ENCODE measurements at regions not wholly inside any gene's neighbourhood (a gene's known extent, or its start where the extent isn't known, plus 50 kb on each side); places are given as distances from the start of the nearest gene placed in this dataset.

DNA sequence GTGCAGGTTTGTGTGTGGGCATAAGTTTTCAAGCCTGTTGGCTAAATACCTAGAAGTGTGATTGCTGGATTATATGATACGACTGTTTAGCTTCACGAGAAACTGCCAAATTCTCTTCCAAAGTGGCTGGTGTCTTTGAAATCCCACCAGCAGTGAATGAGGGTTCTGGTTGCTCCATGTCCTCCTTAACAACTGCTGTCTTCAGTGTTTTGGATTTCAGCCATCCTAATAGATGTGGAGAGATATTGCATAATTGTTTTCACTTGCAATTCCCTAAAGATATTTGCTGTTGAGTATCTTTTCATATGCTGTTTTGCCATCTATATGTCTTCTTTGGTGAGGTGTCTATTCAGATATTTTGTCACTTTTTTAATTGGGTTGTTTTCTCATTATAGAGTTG is 390.5 kb downstream of the ZNF536 start:
- Histone ChIP-seq H2BK120ac (replicated peaks; ENCODE audit: low read depth, low read length) (no peak overlapping the region), H3K23me2 (ENCODE audit: low read depth, low read length) (no peaks in the 10 kb centered on the region), H4K91ac (replicated peaks; ENCODE audit: insufficient read length, low read length) (no peak overlapping the region), H3K9ac (replicated peaks in 1 of 4; ENCODE audit: extremely low read depth in 1 of 4, low read depth in 3 of 4, low read length in 3 of 4) (no peak overlapping the region), H3K4me1 (replicated peaks in 1 of 4; ENCODE audit: control insufficient read depth in 3 of 4, insufficient read depth in 4 of 4, low read length in 3 of 4) (no peaks in the 10 kb centered on the region), H3K56ac (replicated peaks; ENCODE audit: insufficient read length, low read depth, low read length) (no peak overlapping the region), H3K14ac (ENCODE audit: insufficient read length) (no peak overlapping the region), H3K79me1 (ENCODE audit: low read depth, low read length) (no peaks in the 10 kb centered on the region), H4K5ac (ENCODE audit: insufficient read length, low read depth, low read length) (no peak overlapping the region), H3K4me2 (ENCODE audit: insufficient read depth in 1 of 2, low read depth in 2 of 2, low read length in 2 of 2) (no peak overlapping the region), H3K4ac (replicated peaks; ENCODE audit: insufficient read length, low read depth, low read length) (no peak overlapping the region), H2BK5ac (ENCODE audit: low read depth, low read length) (no peak overlapping the region), H2BK12ac (ENCODE audit: low read depth, low read length) (no peak overlapping the region), H2AFZ (ENCODE audit: low read length) (no peak overlapping the region), H2AK5ac (ENCODE audit: low read depth, low read length) (no peak overlapping the region), H2BK20ac (ENCODE audit: low read length) (no peak overlapping the region), H4K20me1 (replicated peaks in 1 of 2; ENCODE audit: control insufficient read depth in 1 of 2, insufficient read depth in 2 of 2, low read length in 2 of 2) (no peaks in the 10 kb centered on the region), H3K27ac (ENCODE audit: low read depth, low read length) (no peak overlapping the region), H3K79me2 (ENCODE audit: control insufficient read depth in 1 of 2, insufficient read depth in 2 of 2, low read length in 2 of 2) (no peaks in the 10 kb centered on the region), H3K27me3 (replicated peaks in 1 of 4; ENCODE audit: control insufficient read depth in 3 of 4, extremely low read depth in 1 of 4, insufficient read depth in 3 of 4, low read length in 3 of 4) (no peaks in the 10 kb centered on the region), H3K36me3 (ENCODE audit: control insufficient read depth in 2 of 4, insufficient read depth in 4 of 4, low read length in 3 of 4) (no peaks in the 10 kb centered on the region), H3K9me3 (ENCODE audit: insufficient read depth in 2 of 2, low read depth in 1 of 2, low read length in 1 of 2) (no peaks in the 10 kb centered on the region), H2BK15ac (ENCODE audit: low read length) (no peak overlapping the region), H3K18ac (ENCODE audit: extremely low read depth, low read length) (no peak overlapping the region), H4K8ac (ENCODE audit: extremely low read depth, insufficient read depth, low read length) (no peak overlapping the region), H3K23ac (ENCODE audit: insufficient read length) (no peak overlapping the region), H3K4me3 (ENCODE audit: extremely low read depth in 1 of 4, insufficient read depth in 2 of 4, low read depth in 3 of 4, low read length in 4 of 4) (no peak overlapping the region)
- 85% methylated on average over 2 of the region's 2 CpGs; no CpG with 5 or more reads in 1 of the 2 experiments for WGBS, 2 experiments (ENCODE audit: extremely low coverage in 1 of 2, insufficient coverage in 1 of 2, insufficient read length in 1 of 2, insufficient replicate concordance in 2 of 2, low coverage in 1 of 2, low lambda C conversion rate in 2 of 2, missing lambda C conversion rate in 1 of 2)
- ChIA-PET CTCF (ENCODE audit: partially characterized antibody) (no interaction called here), POLR2A (ENCODE audit: partially characterized antibody) (no interaction called here)
- FAIRE-seq: no peak
- DNase-seq (ENCODE audit: low read depth in 1 of 2, low spot score in 2 of 2): no peak
- TF ChIP-seq SUZ12 (IDR thresholded peaks at IDR 0.05; ENCODE audit: low read length): no peak
- TF ChIP-seq, protein P1, sequence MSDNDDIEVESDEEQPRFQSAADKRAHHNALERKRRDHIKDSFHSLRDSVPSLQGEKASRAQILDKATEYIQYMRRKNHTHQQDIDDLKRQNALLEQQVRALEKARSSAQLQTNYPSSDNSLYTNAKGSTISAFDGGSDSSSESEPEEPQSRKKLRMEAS (IDR thresholded peaks at IDR 0.05): no peak
- TF ChIP-seq NANOG (IDR thresholded peaks at IDR 0.05; ENCODE audit: insufficient read depth, low read depth, low read length, poor library complexity, severe bottlenecking): no peak
- TF ChIP-seq SRF (IDR thresholded peaks at IDR 0.05; ENCODE audit: low read depth, low read length): no peak
- TF ChIP-seq EGR1 (IDR thresholded peaks at IDR 0.05; ENCODE audit: borderline replicate concordance, low read depth, low read length): no peak
- no peak for TF ChIP-seq KDM4A (IDR thresholded peaks at IDR 0.05; ENCODE audit: low read depth, low read length, severe bottlenecking)
- TF ChIP-seq RNF2 (IDR thresholded peaks at IDR 0.05; ENCODE audit: borderline replicate concordance, low read depth, low read length, missing control alignments, poor library complexity, severe bottlenecking): no peak
- no peak for TF ChIP-seq TAF1 (IDR thresholded peaks at IDR 0.05; ENCODE audit: low read depth, low read length)
- TF ChIP-seq TAF7 (optimal IDR thresholded peaks at IDR 0.05; ENCODE audit: borderline replicate concordance, low read depth, low read length): no peak
- no peak for TF ChIP-seq CTCF (IDR thresholded peaks at IDR 0.05; ENCODE audit: control extremely low read depth in 1 of 3, insufficient read depth in 1 of 3, low read depth in 1 of 3, low read length in 3 of 3)
- TF ChIP-seq BACH1 (IDR thresholded peaks at IDR 0.05; ENCODE audit: low read length): no peak
